MG63 (cell line): ENCODE measurements at regions not wholly inside any gene's neighbourhood (a gene's known extent, or its start where the extent isn't known, plus 50 kb on each side); places are given as distances from the start of the nearest gene placed in this dataset.
"Not testable (repeated sequence)": the region's sequence is repeated elsewhere in the genome, so short reads cannot be mapped to it uniquely, and the experiment has no call there.

Experiments used
- DNase-seq: peaks from one replicate; pipeline ENCODE4 v3.0.0-alpha.2; 2020
- H3K27me3 ChIP-seq: fragments of 250-450 bp; sonication (Bioruptor Pico); 2 replicates; pipeline ENCODE4 v1.5.1; 2020; ENCODE audit warnings: mild to moderate bottlenecking, moderate library complexity
- H3K36me3 ChIP-seq: fragments of 250-450 bp; sonication (Bioruptor Pico); 2 replicates; pipeline ENCODE4 v1.5.1; 2020; ENCODE audit warnings: mild to moderate bottlenecking, moderate library complexity
- H3K4me3 ChIP-seq: fragments of 250-450 bp; sonication (Bioruptor Pico); 2 replicates; pipeline ENCODE4 v1.5.1; 2020; ENCODE audit warnings: mild to moderate bottlenecking, moderate library complexity
- H3K9me3 ChIP-seq: fragments of 250-450 bp; sonication (Bioruptor Pico); 2 replicates; pipeline ENCODE4 v1.5.1; 2020; ENCODE audit warnings: mild to moderate bottlenecking, moderate library complexity

GRCh38 chr2:160581448-160581847 lies 87.8 kb upstream of the RBMS1 start:
- DNase-seq, result no peak

GRCh38 chr2:160582081-160582480 lies 88.5 kb upstream of the RBMS1 start:
- DNase-seq, result no peak
- H3K27me3 ChIP-seq, result no peaks in the 10 kb centered on the region
- no peaks in the 10 kb centered on the region for H3K36me3 ChIP-seq
- H3K4me3 ChIP-seq, result no peak overlapping the region
- no peaks in the 10 kb centered on the region for H3K9me3 ChIP-seq

More at GRCh38 chr2:160581448-160581847, 87.8 kb upstream of the RBMS1 start:
- no peaks in the 10 kb centered on the region for H3K9me3 ChIP-seq
- no peaks in the 10 kb centered on the region for H3K36me3 ChIP-seq
- H3K4me3 ChIP-seq, result no peak overlapping the region
- no peaks in the 10 kb centered on the region for H3K27me3 ChIP-seq

GRCh38 chr2:160582490-160583145 lies 89.0 kb upstream of the RBMS1 start:
- no peaks in the 10 kb centered on the region for H3K36me3 ChIP-seq
- peak; percentile 47 for DNase-seq
- H3K27me3 ChIP-seq, result no peaks in the 10 kb centered on the region
- no peaks in the 10 kb centered on the region for H3K9me3 ChIP-seq
- no peak overlapping the region for H3K4me3 ChIP-seq

- Histone ChIP-seq H3K27me3 (no peaks in the 10 kb centered on the region), H3K4me3 (no peak overlapping the region), H3K9me3 (no peaks in the 10 kb centered on the region), H3K36me3 (no peaks in the 10 kb centered on the region)
- no peak for DNase-seq
Observed at GRCh38 chr2:160583146-160583535, 89.5 kb upstream of the RBMS1 start.

- Histone ChIP-seq H3K27me3 (no peaks in the 10 kb centered on the region), H3K9me3 (no peaks in the 10 kb centered on the region), H3K36me3 (no peaks in the 10 kb centered on the region), H3K4me3 (no peak overlapping the region)
- no peak for DNase-seq
Observed at GRCh38 chr2:160583813-160584537, 90.4 kb upstream of the RBMS1 start.

- Histone ChIP-seq H3K36me3 (no peaks in the 10 kb centered on the region), H3K4me3 (no peak overlapping the region), H3K9me3 (no peaks in the 10 kb centered on the region), H3K27me3 (no peaks in the 10 kb centered on the region)
- peak; percentile 29 for DNase-seq
Observed at GRCh38 chr2:160584972-160585494, 91.4 kb upstream of the RBMS1 start.

GRCh38 chr2:160590664-160591063 lies 97.1 kb upstream of the RBMS1 start:
- DNase-seq, result no peak
- Histone ChIP-seq H3K4me3 (no peak overlapping the region), H3K27me3 (no peaks in the 10 kb centered on the region), H3K9me3 (no peaks in the 10 kb centered on the region), H3K36me3 (no peaks in the 10 kb centered on the region)

- Histone ChIP-seq H3K9me3 (no peaks in the 10 kb centered on the region), H3K36me3 (no peaks in the 10 kb centered on the region), H3K27me3 (no peaks in the 10 kb centered on the region), H3K4me3 (no peak overlapping the region)
- DNase-seq, result no peak
Observed at GRCh38 chr2:160592401-160592800, 98.8 kb upstream of the RBMS1 start.

- Histone ChIP-seq H3K36me3 (no peaks in the 10 kb centered on the region), H3K27me3 (no peaks in the 10 kb centered on the region), H3K9me3 (no peaks in the 10 kb centered on the region), H3K4me3 (no peak overlapping the region)
- DNase-seq, result no peak
Observed at GRCh38 chr2:160592993-160593392, 99.4 kb upstream of the RBMS1 start.

- Histone ChIP-seq H3K36me3 (no peaks in the 10 kb centered on the region), H3K27me3 (no peaks in the 10 kb centered on the region), H3K4me3 (no peak overlapping the region), H3K9me3 (peaks cover 3% of the 10 kb centered on the region)
- DNase-seq, result no peak
Observed at GRCh38 chr2:160596441-160596840, 102.8 kb upstream of the RBMS1 start.

GRCh38 chr2:160600437-160600836 lies 106.8 kb upstream of the RBMS1 start:
- H3K9me3 ChIP-seq, H3K27me3 ChIP-seq, H3K36me3 ChIP-seq, DNase-seq, H3K4me3 ChIP-seq: not testable (repeated sequence)

- no peaks in the 10 kb centered on the region for H3K36me3 ChIP-seq
- no peak for DNase-seq
- no peaks in the 10 kb centered on the region for H3K27me3 ChIP-seq
- H3K4me3 ChIP-seq, result no peak overlapping the region
- peaks cover 3% of the 10 kb centered on the region for H3K9me3 ChIP-seq
Observed at GRCh38 chr2:160602073-160602472, 108.5 kb upstream of the RBMS1 start.

GRCh38 chr2:160603771-160604510 lies 110.3 kb upstream of the RBMS1 start:
- Histone ChIP-seq H3K27me3 (no peaks in the 10 kb centered on the region), H3K9me3 (peaks cover 3% of the 10 kb centered on the region), H3K4me3 (no peak overlapping the region), H3K36me3 (no peaks in the 10 kb centered on the region)
- DNase-seq, result no peak

GRCh38 chr2:160606341-160606740 lies 112.7 kb upstream of the RBMS1 start:
- no peak for DNase-seq
- Histone ChIP-seq H3K9me3 (peaks cover 1% of the 10 kb centered on the region; the same call in 1 of the 2 replicates), H3K36me3 (no peaks in the 10 kb centered on the region), H3K27me3 (no peaks in the 10 kb centered on the region), H3K4me3 (no peak overlapping the region)

- Histone ChIP-seq H3K27me3 (no peaks in the 10 kb centered on the region), H3K4me3 (no peak overlapping the region), H3K36me3 (no peaks in the 10 kb centered on the region), H3K9me3 (no peaks in the 10 kb centered on the region)
- DNase-seq, result no peak
Observed at GRCh38 chr2:160608599-160608998, 115.0 kb upstream of the RBMS1 start.

- H3K4me3 ChIP-seq, result no peak overlapping the region
- no peaks in the 10 kb centered on the region for H3K36me3 ChIP-seq
- H3K27me3 ChIP-seq, result no peaks in the 10 kb centered on the region
- no peaks in the 10 kb centered on the region for H3K9me3 ChIP-seq
- DNase-seq, result no peak
Observed at GRCh38 chr2:160609346-160609745, 115.7 kb upstream of the RBMS1 start.

GRCh38 chr2:160610041-160610440 lies 116.4 kb upstream of the RBMS1 start:
- DNase-seq, result no peak

More at GRCh38 chr2:160610041-160610440, 116.4 kb upstream of the RBMS1 start:
- no peaks in the 10 kb centered on the region for H3K27me3 ChIP-seq
- H3K4me3 ChIP-seq, result no peak overlapping the region
- no peaks in the 10 kb centered on the region for H3K9me3 ChIP-seq
- H3K36me3 ChIP-seq, result no peaks in the 10 kb centered on the region
